ENCODE measurements at regions not wholly inside any gene's neighbourhood (a gene's known extent, or its start where the extent isn't known, plus 50 kb on each side); places are given as distances from the start of the nearest gene placed in this dataset.

GRCh38 chr1:14396100-14396499, 202.4 kb upstream of the KAZN start:
- Histone ChIP-seq H3K27me3 (ENCODE audit: insufficient read depth, poor library complexity, severe bottlenecking) (no peaks in the 10 kb centered on the region), H3K27ac (replicated peaks) (no peak overlapping the region), H3K4me3 (replicated peaks; ENCODE audit: insufficient read depth, low read length) (no peak overlapping the region)
- no peak for DNase-seq (ENCODE audit: low read depth in 1 of 2, low spot score in 1 of 2)
- TF ChIP-seq GABPA (IDR thresholded peaks at IDR 0.05; ENCODE audit: low read depth) = no peak
- TF ChIP-seq SPI1 (IDR thresholded peaks at IDR 0.05; ENCODE audit: borderline replicate concordance, low read depth) = no peak
- TF ChIP-seq CTCF (IDR thresholded peaks at IDR 0.05; ENCODE audit: insufficient read depth, low read length) = no peak
- TF ChIP-seq POLR2AphosphoS5 (IDR thresholded peaks at IDR 0.05; ENCODE audit: low read depth) = no peak
- TF ChIP-seq REST (IDR thresholded peaks at IDR 0.05; ENCODE audit: insufficient replicate concordance, low read depth) = no peak

GRCh38 chr1:14403961-14404645, 194.4 kb upstream of the KAZN start:
- Histone ChIP-seq H3K27me3 (ENCODE audit: insufficient read depth, poor library complexity, severe bottlenecking) (no peaks in the 10 kb centered on the region), H3K4me3 (replicated peaks; ENCODE audit: insufficient read depth, low read length) (no peak overlapping the region), H3K27ac (replicated peaks) (no peak overlapping the region)
- TF ChIP-seq CTCF (IDR thresholded peaks at IDR 0.05; ENCODE audit: insufficient read depth, low read length) (no peak), SPI1 (IDR thresholded peaks at IDR 0.05; ENCODE audit: borderline replicate concordance, low read depth) (no peak), REST (IDR thresholded peaks at IDR 0.05; ENCODE audit: insufficient replicate concordance, low read depth) (no peak), POLR2AphosphoS5 (IDR thresholded peaks at IDR 0.05; ENCODE audit: low read depth) (no peak), GABPA (IDR thresholded peaks at IDR 0.05; ENCODE audit: low read depth) (no peak)
- no peak for DNase-seq (ENCODE audit: low read depth in 1 of 2, low spot score in 1 of 2)

- Histone ChIP-seq H3K27me3 (ENCODE audit: insufficient read depth, poor library complexity, severe bottlenecking) (no peaks in the 10 kb centered on the region), H3K27ac (replicated peaks) (no peak overlapping the region), H3K4me3 (replicated peaks; ENCODE audit: insufficient read depth, low read length) (no peak overlapping the region)
- TF ChIP-seq CTCF (IDR thresholded peaks at IDR 0.05; ENCODE audit: insufficient read depth, low read length) = no peak
- TF ChIP-seq SPI1 (IDR thresholded peaks at IDR 0.05; ENCODE audit: borderline replicate concordance, low read depth) = no peak
- no peak for TF ChIP-seq POLR2AphosphoS5 (IDR thresholded peaks at IDR 0.05; ENCODE audit: low read depth)
- no peak for TF ChIP-seq REST (IDR thresholded peaks at IDR 0.05; ENCODE audit: insufficient replicate concordance, low read depth)
- TF ChIP-seq GABPA (IDR thresholded peaks at IDR 0.05; ENCODE audit: low read depth) = no peak
- no peak for DNase-seq (ENCODE audit: low read depth in 1 of 2, low spot score in 1 of 2)
These were observed 193.6 kb upstream of the KAZN start for GRCh38 chr1:14404862-14405301.
